K562 (cell line): ENCODE measurements at regions not wholly inside any gene's neighbourhood (a gene's known extent, or its start where the extent isn't known, plus 50 kb on each side); places are given as distances from the start of the nearest gene placed in this dataset.
A peak's percentile ranks its signal among the peaks of the same experiment; 100 is the strongest.

Experiments used
- ATAC-seq: fragments of 200-7000 bp; cut with Tn5 transposase; 3 replicates; pipeline ENCODE4 v1.9.1; 2020; ENCODE audit warnings: moderate library complexity
- BruUV-seq: library from RNA; stranded (reverse); fragments of 400-500 nt; replicated peaks from 2 replicates; lab custom pipeline; 2021; lab: Mats Ljungman, UMichigan
- CTCF ChIA-PET: fragments of 300-600 bp; formaldehyde crosslinking; extraction: SDS; loops from one replicate; lab custom pipeline; 2021; ENCODE audit warnings: low intra/inter-chr PET ratio; lab: Yijun Ruan, JAX
- POLR2A ChIA-PET: fragments of 300-600, 350-650 bp; sonication (Branson Sonifier 250); formaldehyde crosslinking; extraction: SDS; loops from one replicate; lab custom pipeline; 2021; ENCODE audit warnings: antibody characterized with exemption, inconsistent platforms; lab: Yijun Ruan, JAX
- DNase-seq, 4 experiments: peaks; one replicate each; pipeline versions ENCODE4 v3.0.0 to v3.0.0-alpha.2; 2011 to 2018; ENCODE audit warnings: low spot score in 3 of 4, mixed read lengths in 3 of 4; ENCODE audit errors: extremely low read depth in 1 of 4
- FAIRE-seq: peaks from 2 replicates; lab custom pipeline; 2011; peaks lifted over from hg19 to GRCh38; lab: Jason Lieb, UNC
- H2AFZ ChIP-seq: 2 replicates; pipeline ENCODE4 v1.6.0; 2011; ENCODE audit warnings: low read depth, low read length, control low read depth, inconsistent platforms
- H3K27ac ChIP-seq: fragments of 200-600 bp; 3 replicates; pipeline ENCODE4 v1.8.0; 2011; ENCODE audit warnings: low read depth, mild to moderate bottlenecking, control low read depth, inconsistent platforms, low read length, moderate library complexity, mixed read lengths; ENCODE audit errors: extremely low read depth
- H3K27me3 ChIP-seq, 2 experiments: fragments of 300-600 bp in 1 of 2; 2 replicates in 1 of 2; 3 replicates in 1 of 2; pipeline versions ENCODE4 v1.6.0 to v1.8.0; 2011; ENCODE audit warnings: inconsistent platforms in 2 of 2, low read length in 2 of 2, mild to moderate bottlenecking in 1 of 2, mixed read lengths in 1 of 2, moderate library complexity in 1 of 2; ENCODE audit not compliant: control insufficient read depth in 2 of 2, insufficient read depth in 2 of 2
- H3K36me3 ChIP-seq: fragments of 300-600 bp; 3 replicates; pipeline ENCODE4 v1.8.0; 2011; ENCODE audit warnings: mild to moderate bottlenecking, low read length, inconsistent platforms; ENCODE audit not compliant: control insufficient read depth, insufficient read depth
- H3K4me1 ChIP-seq, 2 experiments: fragments of 200-600 bp in 1 of 2; replicated peaks in 1 of 2; 2 replicates in 1 of 2; 3 replicates in 1 of 2; pipeline versions ENCODE4 v1.5.1 to v1.8.0; 2011; ENCODE audit warnings: inconsistent platforms in 2 of 2, low read length in 2 of 2, mild to moderate bottlenecking in 1 of 2, mixed read lengths in 1 of 2, moderate library complexity in 1 of 2; ENCODE audit not compliant: control insufficient read depth in 2 of 2, insufficient read depth in 2 of 2
- H3K4me2 ChIP-seq: 2 replicates; pipeline ENCODE4 v1.6.1; 2011; ENCODE audit warnings: low read length, control low read depth, inconsistent platforms, mixed read lengths; ENCODE audit not compliant: insufficient read depth
- H3K4me3 ChIP-seq: fragments of 200-600 bp; sonication (generic), shearing (Covaris generic); 2 replicates; pipeline ENCODE4 v1.5.1; 2016; ENCODE audit warnings: control low read depth, inconsistent platforms
- H3K79me2 ChIP-seq: fragments of 200-600 bp; 3 replicates; pipeline ENCODE4 v1.8.0; 2011; ENCODE audit warnings: low read length, inconsistent platforms; ENCODE audit not compliant: control insufficient read depth, insufficient read depth
- H3K9ac ChIP-seq, 2 experiments: 2 replicates each; pipeline versions ENCODE4 v1.6.0 to v1.6.1; 2011; ENCODE audit warnings: low read depth in 2 of 2, low read length in 2 of 2, control low read depth in 1 of 2, inconsistent platforms in 1 of 2, mild to moderate bottlenecking in 1 of 2, mixed read lengths in 1 of 2; ENCODE audit not compliant: insufficient read depth in 1 of 2
- H3K9me1 ChIP-seq: one replicate; pipeline ENCODE4 v1.6.0; 2011; ENCODE audit warnings: inconsistent platforms, mild to moderate bottlenecking, low read length, moderate library complexity; ENCODE audit not compliant: control insufficient read depth, insufficient read depth
- H3K9me3 ChIP-seq: replicated peaks from 2 replicates; pipeline ENCODE4 v1.5.1; 2011; ENCODE audit warnings: low read depth, low read length, inconsistent platforms; ENCODE audit not compliant: control insufficient read depth, insufficient read depth
- H4K20me1 ChIP-seq: replicated peaks from 2 replicates; pipeline ENCODE4 v1.6.1; 2011; ENCODE audit warnings: low read length, inconsistent platforms, mixed read lengths; ENCODE audit not compliant: control insufficient read depth, insufficient read depth
- COPS2 ChIP-seq: fragments of 450-650 bp; conservative IDR thresholded peaks from 2 replicates; pipeline ENCODE4 v1.6.1; 2016; ENCODE audit warnings: mild to moderate bottlenecking, moderate library complexity
- EZH2 ChIP-seq: IDR thresholded peaks from 2 replicates; pipeline ENCODE4 v1.6.1; 2012; ENCODE audit warnings: low read depth, mild to moderate bottlenecking, inconsistent platforms, low read length, borderline replicate concordance
- FOS ChIP-seq: IDR thresholded peaks from 3 replicates; pipeline ENCODE4 v1.6.1; 2011; ENCODE audit not compliant: insufficient read length; ENCODE audit errors: extremely low read depth
- FOSL1 ChIP-seq: fragments of 200-800 bp; sonication (Bioruptor generic); conservative IDR thresholded peaks from 2 replicates; pipeline ENCODE4 v1.6.1; 2016; ENCODE audit warnings: missing genetic modification characterization, missing compliant biosample characterization
- GATA2 ChIP-seq: sonication (generic); formaldehyde crosslinking; IDR thresholded peaks from 2 replicates; pipeline ENCODE4 v1.4.0; 2020; ENCODE audit warnings: mild to moderate bottlenecking, missing genetic modification reagents
- GTF2F1 ChIP-seq: IDR thresholded peaks from 2 replicates; pipeline ENCODE4 v1.6.1; 2011; ENCODE audit warnings: low read depth, low read length, improper control_type of control experiment
- MECOM ChIP-seq: fragments of 250-450 bp; sonication (Bioruptor Pico); IDR thresholded peaks from 2 replicates; pipeline ENCODE4 v1.8.0; 2022; ENCODE audit warnings: inconsistent platforms
- RAD21 ChIP-seq, 2 experiments: fragments of 250-450 bp in 1 of 2; fragments of 450-650 bp in 1 of 2; sonication (Bioruptor Pico) in 1 of 2; formaldehyde crosslinking in 1 of 2; IDR thresholded peaks in 1 of 2; conservative IDR thresholded peaks in 1 of 2; 2 replicates each; pipeline versions ENCODE4 v1.4.0 to v1.8.0; 2020 to 2022; ENCODE audit warnings: mild to moderate bottlenecking in 2 of 2, moderate library complexity in 1 of 2
- RB1 ChIP-seq: fragments of 450-650 bp; IDR thresholded peaks from 2 replicates; pipeline ENCODE4 v1.6.1; 2017; ENCODE audit warnings: low read depth, mild to moderate bottlenecking
- SNRNP70 ChIP-seq: fragments of 200-400 bp; formaldehyde crosslinking; optimal IDR thresholded peaks from 2 replicates; pipeline ENCODE3; 2017; ENCODE audit warnings: low read depth, low read length
- YY1 ChIP-seq, 3 experiments: IDR thresholded peaks; 2 replicates each; pipeline ENCODE4 v1.6.1; 2011; ENCODE audit warnings: low read length in 2 of 3, mild to moderate bottlenecking in 2 of 3, moderate library complexity in 2 of 3, borderline replicate concordance in 1 of 3, control low read depth in 1 of 3, low read depth in 1 of 3; ENCODE audit not compliant: insufficient read depth in 3 of 3, insufficient replicate concordance in 2 of 3, control insufficient read depth in 1 of 3, insufficient read length in 1 of 3; ENCODE audit errors: extremely low read depth in 1 of 3
- ZNF197 ChIP-seq: fragments of 200-800 bp; sonication (Bioruptor generic); IDR thresholded peaks from 2 replicates; pipeline ENCODE4 v1.6.1; 2016; ENCODE audit warnings: low read depth, missing genetic modification characterization, missing compliant biosample characterization
- ZNF274 ChIP-seq: IDR thresholded peaks from 2 replicates; pipeline ENCODE4 v1.6.1; 2011; ENCODE audit warnings: low read depth, mild to moderate bottlenecking, low read length, moderate library complexity, borderline replicate concordance
- ZNF696 ChIP-seq: fragments of 250-450 bp; sonication (Bioruptor Pico); conservative IDR thresholded peaks from 2 replicates; pipeline ENCODE4 v1.4.0; 2020; ENCODE audit warnings: mild to moderate bottlenecking, moderate library complexity
- WGBS: fragments of 100-300 bp; shearing (Covaris generic); methylation state at CpG from one replicate; pipeline ENCODE4 v1.1.6; 2016; ENCODE audit warnings: low coverage, mixed read lengths; ENCODE audit not compliant: insufficient coverage; ENCODE audit errors: missing lambda C conversion rate; 5-methylcytosine and 5-hydroxymethylcytosine counted together
- in situ Hi-C: fragments of 300-500 bp; cut with MboI; formaldehyde crosslinking; loops from 4 replicates; pipeline ENCODE4 v1.15.0; 2018; ENCODE audit warnings: inconsistent platforms, mixed read lengths
- intact Hi-C: fragments of 100-400 bp; cut with micrococcal nuclease; formaldehyde crosslinking; loops from 2 replicates; pipeline ENCODE4 v1.14.2; 2022
- TF ChIP-seq, protein P1 (sequence below): fragments of 200-800 bp; sonication (Bioruptor generic); IDR thresholded peaks from 2 replicates; pipeline ENCODE4 v1.6.1; 2017; ENCODE audit warnings: missing genetic modification characterization, missing compliant biosample characterization

- H3K79me2 ChIP-seq = no peaks in the 10 kb centered on the region
- no peak overlapping the region for H2AFZ ChIP-seq
- no peak overlapping the region for H3K27ac ChIP-seq
- H3K9me1 ChIP-seq = no peaks in the 10 kb centered on the region
- no peak for FAIRE-seq
- WGBS = 0% methylated on average over 5 of the region's 5 CpGs
- in situ Hi-C loops (no loop called here), intact Hi-C loops (no loop called here)
- no peak overlapping the region for H3K4me3 ChIP-seq
- ATAC-seq = no peak
- H3K9me3 ChIP-seq = no peaks in the 10 kb centered on the region
- no TSS peak for BruUV-seq
- TF ChIP-seq RAD21 (CRISPR knock-in tag; conservative IDR thresholded peaks at IDR 0.05 in 1 of 2, IDR thresholded peaks at IDR 0.05 in 1 of 2) = 0 out of 4 replicates have a peak, but pooled peaks of 1 of the 2 experiments have one; percentile 15
- TF ChIP-seq FOSL1 = no peak
- no peaks in the 10 kb centered on the region for H3K4me1 ChIP-seq
- ChIA-PET CTCF (no interaction called here), POLR2A (no interaction called here)
- H3K4me2 ChIP-seq = no peak overlapping the region
- H3K9ac ChIP-seq = no peak overlapping the region
- no peaks in the 10 kb centered on the region for H4K20me1 ChIP-seq
- H3K36me3 ChIP-seq = no peaks in the 10 kb centered on the region
- H3K27me3 ChIP-seq = no peaks in the 10 kb centered on the region
- peak in 1 of 4 experiments; percentile 2 for DNase-seq
Observed at GRCh38 chr13:33487575-33488243, 202.2 kb upstream of the STARD13 start.

DNA sequence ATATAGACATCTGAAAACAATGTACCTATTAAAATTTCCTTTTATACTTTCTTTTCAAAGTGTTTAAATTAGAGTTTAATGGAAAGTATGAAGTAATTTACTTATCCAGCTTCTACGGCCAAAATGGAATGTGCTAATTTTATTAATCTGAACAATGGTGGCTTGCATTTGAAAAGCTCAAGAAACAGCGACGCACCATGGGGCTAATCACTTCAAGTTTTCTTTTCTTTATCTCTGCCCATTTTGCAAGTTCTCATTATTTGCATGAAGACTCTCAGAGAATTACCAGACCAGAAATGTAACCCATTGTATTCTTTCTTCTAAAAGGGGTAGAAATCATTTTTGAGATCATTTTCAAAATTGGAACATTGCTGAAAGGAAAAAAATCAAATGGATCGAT, 204.0 kb upstream of the STARD13 start:
- H3K4me1 ChIP-seq = no peaks in the 10 kb centered on the region
- intact Hi-C loops = no loop called here
- WGBS = 3% methylated on average over 4 of the region's 4 CpGs
- H2AFZ ChIP-seq = no peak overlapping the region
- H3K27me3 ChIP-seq = no peaks in the 10 kb centered on the region
- FAIRE-seq (no peak), DNase-seq (no peak), ATAC-seq (no peak)
- no peaks in the 10 kb centered on the region for H3K9me1 ChIP-seq
- BruUV-seq = no TSS peak
- ChIA-PET CTCF (no interaction called here), POLR2A (no interaction called here)
- H3K9me3 ChIP-seq = no peaks in the 10 kb centered on the region
- no peaks in the 10 kb centered on the region for H3K79me2 ChIP-seq
- H3K27ac ChIP-seq = no peak overlapping the region
- in situ Hi-C loops = no loop called here
- no peak overlapping the region for H3K4me3 ChIP-seq
- no peaks in the 10 kb centered on the region for H4K20me1 ChIP-seq
- no peaks in the 10 kb centered on the region for H3K36me3 ChIP-seq
- H3K4me2 ChIP-seq = no peak overlapping the region
- H3K9ac ChIP-seq = no peak overlapping the region
- TF ChIP-seq YY1 (IDR thresholded peaks at IDR 0.05; ENCODE audit: borderline replicate concordance in 1 of 3, control insufficient read depth in 1 of 3, extremely low read depth in 1 of 3, insufficient read depth in 3 of 3, insufficient read length in 1 of 3, insufficient replicate concordance in 2 of 3, low read depth in 1 of 3, low read length in 2 of 3) (no peak), GATA2 (CRISPR knock-in tag) (no peak), MECOM (no peak), GTF2F1 (no peak), FOS (no peak), COPS2 (no peak), RB1 (no peak), ZNF696 (no peak), ZNF197 (CRISPR knock-in tag) (no peak), EZH2 (no peak), SNRNP70 (no peak), ZNF274 (no peak)
- TF ChIP-seq, protein P1, sequence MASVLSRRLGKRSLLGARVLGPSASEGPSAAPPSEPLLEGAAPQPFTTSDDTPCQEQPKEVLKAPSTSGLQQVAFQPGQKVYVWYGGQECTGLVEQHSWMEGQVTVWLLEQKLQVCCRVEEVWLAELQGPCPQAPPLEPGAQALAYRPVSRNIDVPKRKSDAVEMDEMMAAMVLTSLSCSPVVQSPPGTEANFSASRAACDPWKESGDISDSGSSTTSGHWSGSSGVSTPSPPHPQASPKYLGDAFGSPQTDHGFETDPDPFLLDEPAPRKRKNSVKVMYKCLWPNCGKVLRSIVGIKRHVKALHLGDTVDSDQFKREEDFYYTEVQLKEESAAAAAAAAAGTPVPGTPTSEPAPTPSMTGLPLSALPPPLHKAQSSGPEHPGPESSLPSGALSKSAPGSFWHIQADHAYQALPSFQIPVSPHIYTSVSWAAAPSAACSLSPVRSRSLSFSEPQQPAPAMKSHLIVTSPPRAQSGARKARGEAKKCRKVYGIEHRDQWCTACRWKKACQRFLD (CRISPR knock-in tag) = no peak
